IMR-90 (cell line): ENCODE measurements at regions not wholly inside any gene's neighbourhood (a gene's known extent, or its start where the extent isn't known, plus 50 kb on each side); places are given as distances from the start of the nearest gene placed in this dataset.

Source experiments
- ATAC-seq: fragments of 200-7000 bp; cut with Tn5 transposase; 2 replicates; pipeline ENCODE4 v1.9.1; 2020; ENCODE audit warnings: low read depth, mild to moderate bottlenecking, moderate library complexity
- BruUV-seq: library from RNA; stranded (reverse); fragments of 400-500 nt; replicated peaks from 2 replicates; lab custom pipeline; 2021; lab: Mats Ljungman, UMichigan
- CTCF ChIA-PET: fragments of 300-600 bp; formaldehyde crosslinking; extraction: SDS; loops from one replicate; lab custom pipeline; 2021; ENCODE audit warnings: antibody characterized with exemption; lab: Yijun Ruan, JAX
- POLR2A ChIA-PET: fragments of 300-600 bp; sonication (Branson Sonifier 250); formaldehyde crosslinking; loops from one replicate; lab custom pipeline; 2022; ENCODE audit warnings: antibody characterized with exemption; ENCODE audit not compliant: unreplicated experiment; lab: Charles Lee
- DNase-seq: peaks from one replicate; pipeline ENCODE4 v3.0.0; 2013
- H2AFZ ChIP-seq: replicated peaks from 2 replicates; pipeline ENCODE3; 2013; ENCODE audit warnings: low read length, mild to moderate bottlenecking; ENCODE audit not compliant: poor library complexity
- H2AK5ac ChIP-seq: 2 replicates; pipeline ENCODE4 v1.6.1; 2013; ENCODE audit warnings: low read depth, low read length, inconsistent platforms
- H2AK9ac ChIP-seq: replicated peaks from 2 replicates; pipeline ENCODE3; 2013; ENCODE audit warnings: mild to moderate bottlenecking, low read depth, low read length, moderate library complexity; ENCODE audit not compliant: poor library complexity
- H2BK120ac ChIP-seq: 2 replicates; pipeline ENCODE4 v1.6.1; 2013; ENCODE audit warnings: low read depth, low read length, inconsistent platforms
- H2BK15ac ChIP-seq: 3 replicates; pipeline ENCODE4 v1.6.1; 2013; ENCODE audit warnings: low read depth, low read length, inconsistent platforms
- H2BK20ac ChIP-seq: 2 replicates; pipeline ENCODE4 v1.6.1; 2013; ENCODE audit warnings: low read depth, mild to moderate bottlenecking, inconsistent platforms, low read length, moderate library complexity
- H2BK5ac ChIP-seq: 2 replicates; pipeline ENCODE4 v1.6.1; 2013; ENCODE audit warnings: mild to moderate bottlenecking, low read depth, low read length, inconsistent platforms; ENCODE audit not compliant: poor library complexity, severe bottlenecking
- H3K14ac ChIP-seq: replicated peaks from 2 replicates; pipeline ENCODE4 v1.6.1; 2013; ENCODE audit warnings: low read depth, low read length, inconsistent platforms
- H3K18ac ChIP-seq: 2 replicates; pipeline ENCODE4 v1.6.1; 2013; ENCODE audit warnings: low read depth, low read length, control low read depth
- H3K23ac ChIP-seq: 2 replicates; pipeline ENCODE4 v1.6.1; 2013; ENCODE audit warnings: low read depth, low read length, inconsistent platforms
- H3K27ac ChIP-seq: 2 replicates; pipeline ENCODE4 v1.5.1; 2013; ENCODE audit warnings: mild to moderate bottlenecking, control low read depth, low read length; ENCODE audit not compliant: insufficient read depth
- H3K27me3 ChIP-seq: 2 replicates; pipeline ENCODE4 v1.6.1; 2013; ENCODE audit warnings: low read length; ENCODE audit not compliant: control insufficient read depth, insufficient read depth
- H3K36me3 ChIP-seq: 2 replicates; pipeline ENCODE4 v1.6.1; 2013; ENCODE audit warnings: low read length, mixed read lengths; ENCODE audit not compliant: control insufficient read depth, insufficient read depth
- H3K4ac ChIP-seq: 2 replicates; pipeline ENCODE4 v1.6.1; 2013; ENCODE audit warnings: low read depth, low read length, inconsistent platforms
- H3K4me1 ChIP-seq: 2 replicates; pipeline ENCODE4 v1.6.1; 2013; ENCODE audit warnings: low read length, mixed read lengths; ENCODE audit not compliant: control insufficient read depth, insufficient read depth
- H3K4me2 ChIP-seq: 2 replicates; pipeline ENCODE4 v1.6.1; 2013; ENCODE audit warnings: low read depth, mild to moderate bottlenecking, control low read depth, low read length, moderate library complexity
- H3K4me3 ChIP-seq: 2 replicates; pipeline ENCODE4 v1.5.1; 2013; ENCODE audit warnings: low read depth, mild to moderate bottlenecking, control low read depth, low read length, moderate library complexity; ENCODE audit not compliant: insufficient read depth
- H3K56ac ChIP-seq: 2 replicates; pipeline ENCODE4 v1.6.1; 2013; ENCODE audit warnings: low read length, inconsistent platforms; ENCODE audit not compliant: insufficient read depth; ENCODE audit errors: extremely low read depth
- H3K79me1 ChIP-seq, 2 experiments: 2 replicates each; pipeline ENCODE4 v1.6.1; 2013; ENCODE audit warnings: low read length in 2 of 2, inconsistent platforms in 1 of 2, low read depth in 1 of 2
- H3K9ac ChIP-seq: 2 replicates; pipeline ENCODE4 v1.6.1; 2013; ENCODE audit warnings: low read depth, low read length, control low read depth
- H3K9me1 ChIP-seq: 2 replicates; pipeline ENCODE4 v1.6.1; 2013; ENCODE audit warnings: low read length, inconsistent platforms; ENCODE audit not compliant: insufficient read depth
- H3K9me3 ChIP-seq: 2 replicates; pipeline ENCODE4 v1.6.1; 2013; ENCODE audit warnings: low read length; ENCODE audit not compliant: control insufficient read depth, insufficient read depth
- H4K20me1 ChIP-seq: 2 replicates; pipeline ENCODE4 v1.6.1; 2013; ENCODE audit warnings: low read length, inconsistent platforms; ENCODE audit not compliant: insufficient read depth
- H4K5ac ChIP-seq: 2 replicates; pipeline ENCODE4 v1.6.1; 2013; ENCODE audit warnings: mild to moderate bottlenecking, low read depth, low read length, control low read depth
- H4K8ac ChIP-seq, 2 experiments: 2 replicates each; pipeline ENCODE4 v1.6.1; 2013; ENCODE audit warnings: low read depth in 2 of 2, low read length in 2 of 2, control low read depth in 1 of 2, inconsistent platforms in 1 of 2
- H4K91ac ChIP-seq: 2 replicates; pipeline ENCODE4 v1.6.1; 2013; ENCODE audit warnings: low read depth, low read length, inconsistent platforms; ENCODE audit not compliant: insufficient read depth
- CHD1 ChIP-seq: IDR thresholded peaks from 2 replicates; pipeline ENCODE4 v1.6.1; 2012; ENCODE audit warnings: low read depth, low read length, improper control_type of control experiment
- FOS ChIP-seq: fragments of 150-350 bp; IDR thresholded peaks from 2 replicates; pipeline ENCODE4 v1.6.1; 2016; ENCODE audit warnings: low read depth, low read length
- MAFK ChIP-seq: IDR thresholded peaks from 2 replicates; pipeline ENCODE4 v1.6.1; 2012; ENCODE audit warnings: low read depth, low read length, improper control_type of control experiment
- MAZ ChIP-seq: IDR thresholded peaks from 2 replicates; pipeline ENCODE4 v1.6.1; 2012; ENCODE audit warnings: low read depth, mild to moderate bottlenecking, low read length, improper control_type of control experiment, moderate library complexity, borderline replicate concordance
- MXI1 ChIP-seq: IDR thresholded peaks from 2 replicates; pipeline ENCODE4 v1.6.1; 2012; ENCODE audit warnings: low read depth, mild to moderate bottlenecking, low read length, moderate library complexity, borderline replicate concordance
- NFE2L2 ChIP-seq: fragments of 150-350 bp; IDR thresholded peaks from 2 replicates; pipeline ENCODE4 v1.6.1; 2016; ENCODE audit warnings: low read depth, mild to moderate bottlenecking, low read length
- POLR2A ChIP-seq: IDR thresholded peaks from 2 replicates; pipeline ENCODE4 v1.6.1; 2012; ENCODE audit warnings: mild to moderate bottlenecking, low read depth, low read length
- RAD21 ChIP-seq: IDR thresholded peaks from 2 replicates; pipeline ENCODE4 v1.6.1; 2012; ENCODE audit warnings: low read length, improper control_type of control experiment
- RCOR1 ChIP-seq: IDR thresholded peaks from 2 replicates; pipeline ENCODE4 v1.6.1; 2012; ENCODE audit warnings: mild to moderate bottlenecking, low read length, improper control_type of control experiment; ENCODE audit not compliant: insufficient replicate concordance
- SMC3 ChIP-seq: fragments of 150-350 bp; IDR thresholded peaks from 2 replicates; pipeline ENCODE4 v1.6.1; 2016; ENCODE audit warnings: low read depth, mild to moderate bottlenecking, antibody characterized with exemption, low read length, moderate library complexity
- WGBS, 2 experiments: methylation state at CpG; one replicate each; pipeline versions ENCODE4 v1.1.5 to v1.1.7; 2013; ENCODE audit warnings: missing lambda C conversion rate in 2 of 2; ENCODE audit not compliant: insufficient read length in 1 of 2; ENCODE audit errors: extremely low coverage in 2 of 2; 5-methylcytosine and 5-hydroxymethylcytosine counted together
- dilution Hi-C: fragments of 300-500 bp; cut with HindIII; formaldehyde crosslinking; loops from one replicate; pipeline ENCODE4 v1.14.3; 2018; ENCODE audit warnings: low sequenced_read_pairs; ENCODE audit not compliant: unreplicated experiment
- in situ Hi-C: fragments of 300-500 bp; cut with MboI; formaldehyde crosslinking; loops from 3 replicates; pipeline ENCODE4 v1.14.3; 2019; ENCODE audit warnings: low sequenced_read_pairs, inconsistent platforms, mixed read lengths
- intact Hi-C: fragments of 100-400 bp; cut with micrococcal nuclease; formaldehyde crosslinking; loops from 2 replicates; pipeline ENCODE4 v1.10.0; 2022
- TF ChIP-seq, protein P1 (sequence below): conservative IDR thresholded peaks from 2 replicates; pipeline ENCODE4 v1.5.1; 2012; ENCODE audit warnings: mild to moderate bottlenecking, low read depth, low read length, improper control_type of control experiment
- TF ChIP-seq, protein P2 (sequence below): fragments of 150-350 bp; IDR thresholded peaks from 2 replicates; pipeline ENCODE4 v1.6.1; 2016; ENCODE audit warnings: low read depth, mild to moderate bottlenecking, low read length, moderate library complexity, borderline replicate concordance

DNA sequence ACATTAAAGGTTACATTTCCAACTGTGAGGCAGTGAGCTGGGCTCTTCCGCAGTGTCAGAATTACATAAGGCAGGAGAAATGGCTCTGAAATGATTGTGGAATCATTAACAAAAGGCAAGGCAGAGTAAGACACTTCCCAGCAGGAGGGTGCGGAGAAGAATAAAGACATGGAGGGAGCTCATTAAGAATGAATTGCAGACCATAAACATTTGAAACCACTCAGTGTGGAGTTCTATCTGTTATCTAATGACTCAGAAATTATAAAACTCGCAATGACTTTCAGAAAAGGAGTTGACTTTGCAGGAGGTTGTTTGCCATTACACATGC is 77.0 kb downstream of the SMIM21 start:
- no peak overlapping the region for H3K27ac ChIP-seq
- in situ Hi-C loops (no loop called here), intact Hi-C loops (no loop called here), dilution Hi-C loops (no loop called here)
- CTCF ChIA-PET = no interaction called here
- H3K4ac ChIP-seq = no peak overlapping the region
- no peak for DNase-seq
- no peaks in the 10 kb centered on the region for H4K20me1 ChIP-seq
- H2BK120ac ChIP-seq = no peak overlapping the region
- no peak overlapping the region for H3K14ac ChIP-seq
- no peak overlapping the region for H2AK9ac ChIP-seq
- H3K27me3 ChIP-seq = no peaks in the 10 kb centered on the region; the same call in 1 of the 2 replicates
- H3K9me1 ChIP-seq = no peaks in the 10 kb centered on the region
- H4K91ac ChIP-seq = no peak overlapping the region
- H3K18ac ChIP-seq = no peak overlapping the region
- no peak overlapping the region for H2BK5ac ChIP-seq
- ATAC-seq = no peak
- no peaks in the 10 kb centered on the region for H3K79me1 ChIP-seq
- H3K4me3 ChIP-seq = no peak overlapping the region
- H2BK15ac ChIP-seq = no peak overlapping the region
- no peak overlapping the region for H3K23ac ChIP-seq
- no peak overlapping the region for H4K8ac ChIP-seq
- no peak overlapping the region for H3K4me2 ChIP-seq
- H2BK20ac ChIP-seq = no peak overlapping the region
- no peak overlapping the region for H3K56ac ChIP-seq
- no TSS peak for BruUV-seq
- H3K4me1 ChIP-seq = no peaks in the 10 kb centered on the region
- H3K9me3 ChIP-seq = peaks cover 6% of the 10 kb centered on the region
- no peaks in the 10 kb centered on the region for H3K36me3 ChIP-seq
- H3K9ac ChIP-seq = no peak overlapping the region
- no peak overlapping the region for H4K5ac ChIP-seq
- no peak overlapping the region for H2AK5ac ChIP-seq
- POLR2A ChIA-PET = no interaction called here
- H2AFZ ChIP-seq = no peak overlapping the region
- no CpG with 5 or more reads among the region's 3 CpGs for WGBS, 2 experiments
- TF ChIP-seq MAZ = no peak
- no peak for TF ChIP-seq CHD1
- TF ChIP-seq RAD21 = no peak
- TF ChIP-seq NFE2L2 = no peak
- TF ChIP-seq, protein P1, sequence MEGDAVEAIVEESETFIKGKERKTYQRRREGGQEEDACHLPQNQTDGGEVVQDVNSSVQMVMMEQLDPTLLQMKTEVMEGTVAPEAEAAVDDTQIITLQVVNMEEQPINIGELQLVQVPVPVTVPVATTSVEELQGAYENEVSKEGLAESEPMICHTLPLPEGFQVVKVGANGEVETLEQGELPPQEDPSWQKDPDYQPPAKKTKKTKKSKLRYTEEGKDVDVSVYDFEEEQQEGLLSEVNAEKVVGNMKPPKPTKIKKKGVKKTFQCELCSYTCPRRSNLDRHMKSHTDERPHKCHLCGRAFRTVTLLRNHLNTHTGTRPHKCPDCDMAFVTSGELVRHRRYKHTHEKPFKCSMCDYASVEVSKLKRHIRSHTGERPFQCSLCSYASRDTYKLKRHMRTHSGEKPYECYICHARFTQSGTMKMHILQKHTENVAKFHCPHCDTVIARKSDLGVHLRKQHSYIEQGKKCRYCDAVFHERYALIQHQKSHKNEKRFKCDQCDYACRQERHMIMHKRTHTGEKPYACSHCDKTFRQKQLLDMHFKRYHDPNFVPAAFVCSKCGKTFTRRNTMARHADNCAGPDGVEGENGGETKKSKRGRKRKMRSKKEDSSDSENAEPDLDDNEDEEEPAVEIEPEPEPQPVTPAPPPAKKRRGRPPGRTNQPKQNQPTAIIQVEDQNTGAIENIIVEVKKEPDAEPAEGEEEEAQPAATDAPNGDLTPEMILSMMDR = no peak
- no peak for TF ChIP-seq POLR2A
- no peak for TF ChIP-seq FOS
- no peak for TF ChIP-seq MXI1
- TF ChIP-seq RCOR1 = no peak
- TF ChIP-seq MAFK = no peak
- no peak for TF ChIP-seq SMC3
- TF ChIP-seq, protein P2, sequence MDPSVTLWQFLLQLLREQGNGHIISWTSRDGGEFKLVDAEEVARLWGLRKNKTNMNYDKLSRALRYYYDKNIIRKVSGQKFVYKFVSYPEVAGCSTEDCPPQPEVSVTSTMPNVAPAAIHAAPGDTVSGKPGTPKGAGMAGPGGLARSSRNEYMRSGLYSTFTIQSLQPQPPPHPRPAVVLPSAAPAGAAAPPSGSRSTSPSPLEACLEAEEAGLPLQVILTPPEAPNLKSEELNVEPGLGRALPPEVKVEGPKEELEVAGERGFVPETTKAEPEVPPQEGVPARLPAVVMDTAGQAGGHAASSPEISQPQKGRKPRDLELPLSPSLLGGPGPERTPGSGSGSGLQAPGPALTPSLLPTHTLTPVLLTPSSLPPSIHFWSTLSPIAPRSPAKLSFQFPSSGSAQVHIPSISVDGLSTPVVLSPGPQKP = no peak
